Choroid plexus epithelial cell (primary cell): ENCODE measurements at regions not wholly inside any gene's neighbourhood (a gene's known extent, or its start where the extent isn't known, plus 50 kb on each side); places are given as distances from the start of the nearest gene placed in this dataset.

Experiments used
- DNase-seq: peaks from one replicate; pipeline ENCODE4 v3.0.0-alpha.2; 2010; ENCODE audit warnings: low read depth
- H3K4me3 ChIP-seq: 2 replicates; pipeline ENCODE4 v1.5.1; 2011; ENCODE audit warnings: low read depth, mild to moderate bottlenecking, control low read depth, low read length, moderate library complexity
- TF ChIP-seq, protein P1 (sequence below): conservative IDR thresholded peaks from 2 replicates; pipeline ENCODE4 v1.5.1; 2011; ENCODE audit warnings: low read depth, mild to moderate bottlenecking, control low read depth, inconsistent platforms, low read length, moderate library complexity

- DNase-seq = no peak
- TF ChIP-seq, protein P1, sequence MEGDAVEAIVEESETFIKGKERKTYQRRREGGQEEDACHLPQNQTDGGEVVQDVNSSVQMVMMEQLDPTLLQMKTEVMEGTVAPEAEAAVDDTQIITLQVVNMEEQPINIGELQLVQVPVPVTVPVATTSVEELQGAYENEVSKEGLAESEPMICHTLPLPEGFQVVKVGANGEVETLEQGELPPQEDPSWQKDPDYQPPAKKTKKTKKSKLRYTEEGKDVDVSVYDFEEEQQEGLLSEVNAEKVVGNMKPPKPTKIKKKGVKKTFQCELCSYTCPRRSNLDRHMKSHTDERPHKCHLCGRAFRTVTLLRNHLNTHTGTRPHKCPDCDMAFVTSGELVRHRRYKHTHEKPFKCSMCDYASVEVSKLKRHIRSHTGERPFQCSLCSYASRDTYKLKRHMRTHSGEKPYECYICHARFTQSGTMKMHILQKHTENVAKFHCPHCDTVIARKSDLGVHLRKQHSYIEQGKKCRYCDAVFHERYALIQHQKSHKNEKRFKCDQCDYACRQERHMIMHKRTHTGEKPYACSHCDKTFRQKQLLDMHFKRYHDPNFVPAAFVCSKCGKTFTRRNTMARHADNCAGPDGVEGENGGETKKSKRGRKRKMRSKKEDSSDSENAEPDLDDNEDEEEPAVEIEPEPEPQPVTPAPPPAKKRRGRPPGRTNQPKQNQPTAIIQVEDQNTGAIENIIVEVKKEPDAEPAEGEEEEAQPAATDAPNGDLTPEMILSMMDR = no peak
- H3K4me3 ChIP-seq = no peak overlapping the region
Observed at GRCh38 chr16:72234387-72234786, 62.4 kb upstream of the PMFBP1 start.

DNA sequence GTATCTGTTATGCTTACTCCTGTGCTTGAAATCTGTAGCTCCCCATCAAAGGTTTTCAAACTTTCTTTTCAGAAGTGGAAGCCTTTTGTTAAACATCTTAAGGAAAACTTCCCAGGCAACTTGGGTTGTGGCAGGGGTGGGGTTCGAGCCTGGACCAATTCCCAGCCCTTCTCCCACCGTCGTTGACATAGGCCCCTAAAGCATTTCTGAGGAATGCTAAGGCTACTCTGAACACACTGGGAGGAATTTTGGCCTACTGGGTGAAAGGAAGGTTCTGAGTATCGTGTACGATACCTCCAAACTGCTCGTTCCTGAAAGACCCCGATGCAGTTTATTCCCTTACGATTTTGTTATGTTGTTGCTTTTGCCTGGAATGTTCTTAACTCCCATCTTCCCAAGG, 56.1 kb upstream of the PMFBP1 start:
- H3K4me3 ChIP-seq = no peak overlapping the region
- TF ChIP-seq, protein P1 = no peak
- no peak for DNase-seq

- TF ChIP-seq, protein P1 = no peak
- no peak for DNase-seq
Observed at GRCh38 chr16:72226136-72226535, 54.2 kb upstream of the PMFBP1 start.

GRCh38 chr16:72224260-72224768, 52.4 kb upstream of the PMFBP1 start:
- DNase-seq = no peak
- TF ChIP-seq, protein P1 = no peak

More at GRCh38 chr16:72226136-72226535, 54.2 kb upstream of the PMFBP1 start:
- H3K4me3 ChIP-seq = no peak overlapping the region

GRCh38 chr16:72222503-72222902, 50.5 kb upstream of the PMFBP1 start:
- H3K4me3 ChIP-seq = no peak overlapping the region
- DNase-seq = no peak
- TF ChIP-seq, protein P1 = no peak

More at GRCh38 chr16:72224260-72224768, 52.4 kb upstream of the PMFBP1 start:
- H3K4me3 ChIP-seq = no peak overlapping the region
